ENCODE measurements at regions not wholly inside any gene's neighbourhood (a gene's known extent, or its start where the extent isn't known, plus 50 kb on each side); places are given as distances from the start of the nearest gene placed in this dataset.

- no peak for TF ChIP-seq FOXM1 (IDR thresholded peaks at IDR 0.05; ENCODE audit: low read depth)
- TF ChIP-seq RFX5 (IDR thresholded peaks at IDR 0.05; ENCODE audit: low read length) = no peak
- no peak for TF ChIP-seq JUND (IDR thresholded peaks at IDR 0.05)
- TF ChIP-seq CTCF (IDR thresholded peaks at IDR 0.05) = no peak
- no peak for TF ChIP-seq NRF1 (IDR thresholded peaks at IDR 0.05; ENCODE audit: low read depth, low read length)
- TF ChIP-seq YY1 (IDR thresholded peaks at IDR 0.05; ENCODE audit: low read depth) = no peak
- no peak for TF ChIP-seq EZH2phosphoT487 (IDR thresholded peaks at IDR 0.05; ENCODE audit: borderline replicate concordance, low read depth)
- TF ChIP-seq POLR2AphosphoS5 (IDR thresholded peaks at IDR 0.05; ENCODE audit: low read depth, low read length) = no peak
- no peak for TF ChIP-seq PBX3 (IDR thresholded peaks at IDR 0.05)
- TF ChIP-seq TAF1 (IDR thresholded peaks at IDR 0.05; ENCODE audit: borderline replicate concordance, low read depth, low read length) = no peak
These were observed 72.1 kb downstream of the INHBA start (continued) for GRCh38 chr7:41630741-41631140.

GRCh38 chr7:41629711-41630111 lies 73.2 kb downstream of the INHBA start:
- no peak overlapping the region for H3K9ac ChIP-seq
- no peaks in the 10 kb centered on the region for H4K20me1 ChIP-seq (ENCODE audit: insufficient read depth)
- no peaks in the 10 kb centered on the region for H3K9me2 ChIP-seq
- no peaks in the 10 kb centered on the region for H3F3A ChIP-seq (replicated peaks; ENCODE audit: insufficient read depth)
- H3K9me3 ChIP-seq = no peaks in the 10 kb centered on the region
- H3K4me2 ChIP-seq = no peak overlapping the region
- TF ChIP-seq USF1 (IDR thresholded peaks at IDR 0.05; ENCODE audit: borderline replicate concordance, low read depth) (no peak), FOXM1 (IDR thresholded peaks at IDR 0.05; ENCODE audit: low read depth) (no peak), EZH2phosphoT487 (IDR thresholded peaks at IDR 0.05; ENCODE audit: borderline replicate concordance, low read depth) (no peak), PBX3 (IDR thresholded peaks at IDR 0.05) (no peak), CTCF (IDR thresholded peaks at IDR 0.05) (no peak), RFX5 (IDR thresholded peaks at IDR 0.05; ENCODE audit: low read length) (no peak), EP300 (IDR thresholded peaks at IDR 0.05; ENCODE audit: borderline replicate concordance in 1 of 2, low read depth in 1 of 2, low read length in 1 of 2) (no peak), JUND (IDR thresholded peaks at IDR 0.05) (no peak)
- H3K36me3 ChIP-seq (replicated peaks in 1 of 2; ENCODE audit: control insufficient read depth in 1 of 2, insufficient read depth in 2 of 2, low read length in 1 of 2) = no peaks in the 10 kb centered on the region
- H3K27ac ChIP-seq (ENCODE audit: low read depth in 2 of 2, low read length in 1 of 2) = no peak overlapping the region; a peak in 1 of 4 replicates
- H2AFZ ChIP-seq (ENCODE audit: low read depth) = no peak overlapping the region
- ChIA-PET CTCF (interaction anchor here (1.0 kb wide), 2 partner anchors 9 to 66 kb away, joined by 3 to 4 read pairs; no protein-coding TSS in a partner anchor), POLR2A (no interaction called here)
- no peak for DNase-seq
- no peak overlapping the region for H3K4me3 ChIP-seq (ENCODE audit: low read depth in 2 of 2, low read length in 1 of 2)
- peaks cover 0 to 17% of the 10 kb centered on the region in 2 experiments; a peak in 2 of 4 replicates for H3K4me1 ChIP-seq (ENCODE audit: control insufficient read depth in 1 of 2, insufficient read depth in 2 of 2, low read depth in 1 of 2, low read length in 1 of 2)
- no peaks in the 10 kb centered on the region for H3K79me2 ChIP-seq (ENCODE audit: insufficient read depth)
- no peaks in the 10 kb centered on the region for H3K27me3 ChIP-seq (ENCODE audit: insufficient read depth)
- 82% methylated on average over 1 of the region's 1 CpG for WGBS (ENCODE audit: low lambda C conversion rate)

All from SK-N-SH (cell line).